NCI-H1092 treated with DMSO at 0.1 percent for 48 hours (cell line): ENCODE measurements at regions not wholly inside any gene's neighbourhood (a gene's known extent, or its start where the extent isn't known, plus 50 kb on each side); places are given as distances from the start of the nearest gene placed in this dataset.
"Not testable (repeated sequence)": the region's sequence is repeated elsewhere in the genome, so short reads cannot be mapped to it uniquely, and the experiment has no call there.

Experiments used
- DNase-seq: peaks from one replicate; lab custom pipeline; 2025; lab: John Stamatoyannopoulos, UW

DNA sequence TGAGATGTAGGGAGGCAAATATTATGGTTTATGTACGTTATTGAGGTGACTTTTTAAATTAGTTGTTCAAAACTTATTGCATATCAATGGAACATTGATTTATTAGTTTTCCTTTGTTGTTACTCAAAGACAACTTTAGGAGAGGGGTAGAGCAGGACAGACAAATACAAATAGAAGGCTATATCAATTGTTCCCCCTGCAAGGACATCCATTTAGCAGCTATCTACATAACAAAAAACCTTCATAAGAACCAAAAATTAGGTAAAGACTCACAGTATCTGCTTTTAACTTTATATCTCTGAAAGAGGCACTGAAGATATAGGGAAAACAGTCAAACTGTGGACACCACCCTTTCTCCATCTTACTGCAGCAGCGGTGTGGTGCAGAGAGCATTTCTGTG is 958.8 kb downstream of the DIPK2A start:
- DNase-seq: no peak

DNA sequence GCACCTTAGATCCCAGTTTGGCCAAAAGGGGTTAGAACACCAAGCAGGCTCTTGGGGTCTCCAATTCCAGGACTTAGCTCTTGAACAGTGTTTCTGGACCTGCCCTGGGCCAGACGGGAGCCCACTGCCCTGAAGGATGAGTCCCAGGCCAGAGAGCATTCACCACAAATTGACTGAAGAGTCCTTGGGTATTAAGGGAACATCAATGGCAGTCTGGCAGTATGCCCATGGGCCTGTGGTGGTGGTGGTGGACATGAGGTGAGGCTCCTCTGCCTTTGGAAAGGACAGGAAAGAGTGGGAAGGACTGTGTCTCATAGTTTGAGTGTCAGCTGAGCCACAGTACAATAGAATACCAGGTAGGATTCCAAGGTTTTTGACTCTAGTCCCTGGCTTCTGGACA is 960.0 kb downstream of the DIPK2A start:
- no peak for DNase-seq

DNA sequence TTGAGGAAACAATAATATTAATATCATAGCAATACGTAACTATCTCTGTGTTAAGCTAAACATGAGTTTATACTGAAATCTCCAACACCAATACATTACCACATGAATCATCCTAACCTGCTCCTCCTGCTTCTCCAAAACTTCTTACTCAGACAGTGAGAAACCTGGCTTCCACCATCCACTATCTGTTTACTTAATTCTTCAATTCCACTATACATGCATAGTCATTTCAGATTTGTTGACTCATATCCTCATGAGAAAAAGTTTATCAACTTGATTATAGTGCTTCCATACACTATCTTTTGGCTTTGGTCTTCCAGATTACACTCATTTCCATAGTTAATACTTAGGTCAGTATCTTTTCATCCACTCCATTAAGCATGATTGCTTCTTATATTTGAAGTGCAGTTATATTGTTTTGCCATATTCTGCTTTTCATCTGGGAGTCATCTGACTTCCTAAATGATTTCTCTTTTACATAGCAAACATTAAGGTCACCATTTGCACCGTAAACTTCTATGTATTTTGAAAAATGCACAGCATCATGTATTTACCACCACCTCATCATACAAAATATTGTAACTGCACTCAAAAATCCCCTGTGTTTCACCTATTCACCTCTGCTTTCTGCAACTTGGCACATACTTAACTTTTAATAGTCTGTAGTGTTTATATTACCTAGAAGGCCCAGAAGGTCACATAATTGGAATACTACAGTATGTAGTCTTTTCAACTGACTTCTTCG is 970.6 kb downstream of the DIPK2A start:
- DNase-seq: no peak

DNA sequence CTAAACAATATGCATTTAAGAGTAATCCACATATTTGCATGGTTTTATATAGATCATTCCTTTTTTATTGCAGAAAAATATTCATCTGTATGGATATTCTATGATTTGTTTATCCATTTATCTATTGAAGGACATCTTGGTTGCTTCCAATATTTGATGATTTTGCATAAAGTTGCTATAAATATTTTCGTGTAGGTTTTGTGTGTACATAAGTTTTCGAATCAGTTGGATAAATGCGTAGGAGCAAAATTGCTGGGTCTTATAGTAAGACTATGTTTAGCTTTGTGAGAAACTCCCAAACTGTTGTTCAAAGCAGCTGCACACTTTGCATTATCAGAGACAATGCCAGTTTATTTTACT is 971.2 kb downstream of the DIPK2A start:
- DNase-seq: no peak

DNA sequence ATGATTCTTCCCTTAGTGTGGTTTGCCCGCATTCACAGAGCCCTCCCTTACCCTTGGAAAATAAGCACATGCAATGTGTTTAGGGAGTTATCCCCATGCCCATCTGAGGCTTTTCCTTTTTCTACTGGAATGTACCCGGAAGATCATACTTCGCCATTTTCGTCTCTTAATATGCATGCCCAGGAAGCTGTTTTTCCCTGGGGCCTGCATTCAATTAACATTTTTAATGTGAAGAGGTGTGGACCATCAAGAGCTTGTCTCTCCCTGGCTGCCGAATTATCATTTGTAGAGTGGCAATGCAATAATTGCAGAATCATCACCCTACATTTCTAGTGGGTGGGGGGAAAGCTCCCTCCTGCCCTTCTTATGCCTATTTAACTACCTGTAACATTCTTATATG is 976.3 kb downstream of the DIPK2A start:
- no peak for DNase-seq

DNA sequence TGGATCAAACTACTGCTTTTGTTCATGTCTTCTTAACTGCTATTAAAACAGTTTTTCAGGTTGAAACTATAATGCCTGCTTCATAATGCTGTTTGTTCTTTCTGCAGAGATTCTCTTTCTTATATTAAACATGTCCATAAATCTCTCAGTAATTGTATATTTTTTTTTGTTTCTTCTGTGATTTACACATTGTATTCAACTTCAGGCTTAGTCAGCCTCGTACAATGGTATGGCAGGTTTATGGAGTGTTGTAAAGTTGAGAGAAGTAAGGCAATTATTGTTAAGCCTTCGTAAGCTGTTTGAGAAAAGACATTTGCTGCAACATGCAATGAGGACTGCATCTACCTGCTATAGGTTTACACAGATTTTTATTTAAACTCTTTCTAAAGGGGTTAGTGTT is 977.1 kb downstream of the DIPK2A start:
- DNase-seq: no peak

DNA sequence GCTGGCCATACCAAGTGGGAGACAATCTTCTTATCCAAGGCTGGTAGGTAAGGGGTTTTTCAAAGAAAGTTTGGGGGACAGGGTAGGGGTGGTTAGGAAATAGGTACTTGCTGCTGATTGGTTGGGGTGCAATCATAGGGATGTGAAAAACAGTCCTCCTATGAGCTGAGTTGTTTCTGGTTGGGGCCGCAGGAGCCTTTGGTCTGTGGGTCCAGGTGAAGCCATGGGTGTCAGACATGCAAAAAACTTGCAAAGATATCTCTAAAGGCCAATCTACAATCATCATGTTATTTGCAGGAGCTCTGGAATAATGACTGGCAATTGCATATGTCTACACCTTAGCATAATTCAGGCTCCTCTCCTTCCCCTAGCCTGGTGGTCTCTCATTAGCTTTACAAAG is 982.3 kb downstream of the DIPK2A start:
- no peak for DNase-seq

DNA sequence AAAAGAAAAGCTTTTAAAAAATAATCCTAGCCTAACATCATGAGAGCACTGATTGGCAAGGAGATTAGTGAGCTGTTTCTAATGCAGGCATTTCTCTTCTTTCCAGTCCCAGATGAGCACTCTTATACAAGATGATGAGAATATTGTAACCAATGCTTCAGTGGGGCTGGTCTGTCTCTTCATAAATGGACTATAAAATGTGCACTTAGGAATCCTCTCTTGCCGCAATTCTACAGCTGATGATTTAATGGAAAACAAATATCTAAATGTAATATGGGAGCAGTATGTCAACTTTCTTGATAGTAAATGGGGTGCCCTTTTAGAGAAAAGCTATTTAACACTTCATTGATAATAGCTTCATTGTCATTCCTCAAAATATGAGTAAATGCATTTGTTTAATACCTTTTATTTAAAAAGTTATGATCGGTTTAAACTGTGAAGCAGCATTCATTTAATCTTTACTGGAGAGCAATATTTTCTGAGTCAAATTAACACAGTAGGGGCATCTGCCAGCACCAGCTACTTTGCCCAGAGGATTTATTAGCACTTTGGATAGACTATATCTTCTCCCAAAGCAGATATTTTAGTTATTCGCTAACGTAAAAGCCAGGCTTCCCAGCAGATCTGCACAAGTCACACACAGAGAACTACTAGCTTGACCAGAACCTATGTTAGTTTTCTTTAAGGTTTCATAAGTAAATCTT is 985.9 kb downstream of the DIPK2A start:
- no peak for DNase-seq

DNA sequence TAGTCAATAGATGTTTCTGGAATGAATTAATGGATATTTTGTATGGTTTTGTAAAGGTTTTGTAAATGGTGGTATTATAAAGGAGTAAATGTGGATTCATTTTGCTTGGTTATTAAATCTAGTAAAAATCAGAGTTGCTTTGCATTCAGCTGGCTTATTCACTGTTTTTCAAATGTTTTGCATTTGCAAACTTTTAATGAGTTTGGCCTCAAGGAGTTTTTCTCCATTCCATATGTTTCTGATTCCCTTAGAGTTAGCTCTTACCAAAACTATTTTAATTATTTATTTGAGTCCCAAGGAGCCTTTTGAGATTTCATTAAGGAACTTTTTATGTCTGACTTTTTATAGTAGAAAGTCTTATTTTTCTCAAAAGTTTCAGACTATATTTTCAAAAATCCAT is 992.2 kb downstream of the DIPK2A start:
- no peak for DNase-seq

DNA sequence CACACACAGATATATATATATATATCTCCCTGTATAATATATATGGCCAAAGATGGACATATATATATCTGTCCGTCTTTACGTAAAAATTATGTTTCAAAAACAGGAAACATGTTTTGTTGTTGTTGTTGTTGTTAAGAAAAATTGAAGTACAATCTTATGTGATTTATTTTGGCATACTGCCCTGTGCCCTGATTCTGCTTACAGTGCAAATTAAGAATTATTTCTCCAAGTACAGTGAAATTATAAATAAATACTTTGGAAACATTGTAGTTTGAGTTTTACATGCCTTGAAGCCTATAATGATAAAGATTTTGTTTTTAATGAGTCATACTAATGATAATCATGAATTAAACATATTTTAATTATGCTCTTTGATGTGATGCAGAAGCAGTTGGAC is 994.9 kb downstream of the DIPK2A start:
- no peak for DNase-seq

DNA sequence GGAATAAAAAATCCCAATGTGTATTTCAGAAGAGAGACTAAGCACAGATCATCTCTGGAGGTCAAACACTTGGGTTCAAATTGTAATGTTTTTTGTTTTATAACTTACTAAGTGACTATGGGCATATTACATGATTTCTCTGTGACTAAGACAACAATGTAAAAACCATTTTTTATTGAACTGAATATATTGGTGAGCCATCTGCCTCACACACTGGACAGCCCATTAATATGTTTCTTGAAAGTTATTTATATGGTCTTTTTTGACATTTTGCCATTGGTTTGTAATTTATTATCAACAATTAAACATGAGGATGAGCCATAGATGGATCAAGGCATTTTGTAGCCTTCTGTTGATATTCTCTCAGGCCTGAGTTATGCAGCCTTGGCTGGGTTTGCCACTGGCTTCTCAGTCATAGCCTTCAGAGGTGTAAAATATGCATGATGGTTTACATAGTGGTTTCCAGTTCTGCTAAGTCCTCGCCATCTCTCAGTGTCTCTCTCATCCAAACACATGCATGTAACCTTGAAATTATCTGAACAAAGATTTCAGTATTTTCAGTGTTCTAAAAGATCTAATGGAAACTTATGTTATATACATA is 997.2 kb downstream of the DIPK2A start:
- DNase-seq: no peak

DNA sequence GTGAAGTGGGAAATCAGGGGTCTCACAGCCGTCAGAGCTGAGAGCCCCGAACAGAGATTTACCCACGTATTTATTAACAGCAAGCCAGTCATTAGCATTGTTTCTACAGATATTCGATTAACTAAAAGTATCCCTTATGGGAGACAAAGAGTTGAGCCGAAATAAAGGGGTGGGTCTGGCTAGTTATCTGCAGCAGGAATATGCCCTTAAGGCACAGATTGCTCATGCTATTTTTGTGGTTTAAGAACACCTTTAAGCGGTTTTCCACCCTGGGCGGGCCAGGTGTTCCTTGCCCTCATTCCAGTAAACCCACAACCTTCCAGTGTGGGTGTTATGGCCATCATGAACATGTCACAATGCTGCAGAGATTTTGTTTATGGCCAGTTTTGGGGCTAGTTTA is 1012.9 kb downstream of the DIPK2A start:
- not testable (repeated sequence) for DNase-seq

DNA sequence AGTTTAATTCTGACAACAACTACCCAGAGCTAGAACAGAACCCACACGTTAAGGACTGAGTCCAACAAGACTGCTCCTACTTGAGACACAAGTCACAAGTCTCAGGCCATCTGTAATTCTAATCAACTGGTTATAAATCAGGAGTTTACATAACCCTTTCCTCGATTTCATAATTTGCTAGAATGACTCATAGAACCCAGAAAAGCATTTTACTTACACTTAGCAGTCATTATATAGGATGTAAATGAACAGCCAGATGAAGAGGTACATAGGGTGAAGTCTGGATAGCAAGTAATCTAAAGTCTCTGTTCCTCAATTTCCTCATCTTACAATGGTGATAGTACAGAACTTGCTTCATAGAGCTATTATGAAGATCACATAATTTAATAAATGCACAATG is 1018.2 kb downstream of the DIPK2A start:
- DNase-seq: no peak

DNA sequence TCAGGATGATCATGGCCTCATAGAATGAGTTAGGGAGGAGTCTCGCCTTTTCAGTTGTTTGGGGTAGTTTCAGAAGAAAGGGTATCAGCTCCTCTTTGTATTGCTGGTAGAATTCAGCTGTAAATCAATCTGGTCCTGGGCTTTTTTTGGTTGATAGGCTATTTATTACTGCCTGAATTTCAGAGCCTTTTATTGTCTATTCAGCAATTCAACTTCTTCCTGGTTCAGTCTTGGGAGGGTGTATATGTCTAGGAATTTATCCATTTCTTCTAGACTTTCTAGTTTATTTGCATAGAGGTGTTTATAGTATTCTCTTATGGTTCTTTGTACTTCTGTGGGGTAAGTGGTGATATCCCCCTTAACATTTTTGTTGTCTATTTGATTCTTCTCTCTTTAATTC is 1024.2 kb downstream of the DIPK2A start:
- no peak for DNase-seq

DNA sequence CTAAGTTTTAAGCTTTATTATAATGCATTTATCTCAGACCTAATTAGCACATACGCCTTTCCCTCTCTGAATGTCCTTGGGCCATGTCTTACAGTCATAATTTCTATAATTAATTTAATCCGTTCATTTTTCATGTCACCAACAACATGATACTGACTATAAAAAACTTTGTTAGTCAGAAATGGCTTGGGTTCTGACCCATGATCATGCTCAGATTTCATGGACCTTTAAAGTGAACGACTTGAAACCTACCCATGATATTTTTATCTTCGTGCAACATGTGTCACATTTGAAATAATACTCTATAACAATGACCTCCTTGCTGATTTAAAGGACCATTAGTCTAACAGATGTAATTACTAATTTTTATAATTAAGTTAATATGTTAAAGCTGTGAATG is 1033.8 kb downstream of the DIPK2A start:
- DNase-seq: no peak

DNA sequence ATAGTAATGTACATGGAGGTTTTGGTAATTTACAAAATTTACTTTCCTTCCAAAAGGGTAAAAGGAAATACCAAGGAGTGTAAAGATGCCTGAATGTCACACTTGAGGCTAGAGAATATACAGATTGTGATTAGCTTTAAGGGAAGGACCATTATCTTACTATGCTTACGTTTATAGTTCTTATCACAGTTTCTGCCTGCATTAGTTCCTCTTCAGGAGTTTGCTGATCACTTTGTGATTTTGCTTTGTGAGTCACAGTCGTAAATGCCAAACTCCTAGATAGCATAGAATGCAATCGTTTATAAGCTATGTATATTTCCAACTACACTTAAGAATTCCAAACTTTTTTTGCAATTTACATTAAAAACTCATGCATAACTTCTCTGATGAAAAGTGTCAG is 1034.6 kb downstream of the DIPK2A start:
- no peak for DNase-seq

DNA sequence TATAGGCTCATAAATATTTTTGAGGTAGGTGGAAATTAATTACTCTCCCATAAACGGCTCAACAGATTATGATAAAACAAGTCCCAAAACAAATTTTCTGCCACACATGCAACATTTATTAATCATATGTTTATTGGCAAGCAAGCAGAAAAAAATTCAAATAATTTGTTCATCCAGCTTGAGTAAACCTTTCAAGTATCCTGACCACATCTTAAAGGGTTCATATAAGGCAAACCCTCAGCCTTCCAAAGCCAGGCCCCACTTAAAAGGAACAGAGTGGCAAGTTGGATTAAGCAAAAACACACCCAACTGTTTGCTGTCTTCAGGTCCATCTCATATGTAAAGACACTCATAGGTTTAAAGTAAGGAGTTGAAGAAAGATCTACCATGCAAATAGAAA is 1042.3 kb downstream of the DIPK2A start:
- no peak for DNase-seq

DNA sequence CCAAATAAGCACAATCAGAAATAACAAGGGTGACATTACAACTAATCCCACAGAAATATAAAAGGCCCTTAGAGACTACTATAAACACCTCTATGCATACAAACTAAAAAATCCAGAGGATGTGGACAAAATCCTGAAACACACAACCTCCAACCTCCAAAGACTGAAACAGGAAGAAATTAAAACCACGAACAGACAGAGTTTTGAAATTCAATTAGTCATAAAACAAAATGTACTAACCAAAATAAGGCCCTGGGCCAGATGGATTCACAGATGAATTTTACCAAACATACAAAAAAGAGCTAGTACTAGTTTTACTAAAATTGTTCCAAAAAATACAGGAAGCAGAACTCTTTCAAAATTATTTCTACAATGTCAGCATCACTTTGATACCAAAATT is 1043.6 kb downstream of the DIPK2A start:
- DNase-seq: no peak

DNA sequence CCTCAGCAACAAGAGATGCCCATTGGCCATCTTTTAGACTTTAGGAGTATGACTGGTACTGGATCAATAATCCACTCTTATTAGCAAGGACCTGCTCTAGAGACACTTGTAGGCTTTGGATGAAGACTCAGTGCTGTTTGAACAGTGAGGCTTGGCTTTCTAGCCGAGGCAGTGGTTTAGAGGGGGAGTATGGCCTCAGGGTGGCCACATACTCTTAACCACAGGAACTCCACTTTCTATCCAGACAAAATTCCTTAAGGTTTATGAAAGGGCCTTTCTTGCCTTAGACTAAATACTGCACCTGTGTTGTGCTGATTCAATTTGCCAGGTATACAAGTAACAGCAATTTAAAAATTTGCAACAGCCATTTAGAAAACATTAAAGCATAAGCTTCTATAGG is 1046.3 kb downstream of the DIPK2A start:
- no peak for DNase-seq

DNA sequence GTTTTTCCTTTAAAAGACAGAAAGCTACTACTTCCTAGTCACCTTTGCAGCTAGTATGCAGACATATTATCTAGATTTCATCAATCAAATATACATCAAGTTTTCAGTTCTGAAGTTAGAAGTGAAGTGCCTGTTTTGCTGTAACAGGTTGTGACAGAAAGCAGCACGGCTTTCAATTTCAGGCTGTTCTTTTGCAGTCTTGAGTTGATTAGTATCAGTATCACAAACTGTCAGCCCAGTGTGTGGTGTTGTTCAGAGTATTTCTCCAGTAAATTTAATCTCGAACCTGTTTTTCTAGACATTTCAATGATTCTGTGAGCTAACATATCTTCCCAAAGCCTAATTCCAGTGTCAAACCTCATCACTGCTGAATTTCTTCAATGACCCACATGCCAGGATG is 1050.8 kb downstream of the DIPK2A start:
- DNase-seq: no peak

DNA sequence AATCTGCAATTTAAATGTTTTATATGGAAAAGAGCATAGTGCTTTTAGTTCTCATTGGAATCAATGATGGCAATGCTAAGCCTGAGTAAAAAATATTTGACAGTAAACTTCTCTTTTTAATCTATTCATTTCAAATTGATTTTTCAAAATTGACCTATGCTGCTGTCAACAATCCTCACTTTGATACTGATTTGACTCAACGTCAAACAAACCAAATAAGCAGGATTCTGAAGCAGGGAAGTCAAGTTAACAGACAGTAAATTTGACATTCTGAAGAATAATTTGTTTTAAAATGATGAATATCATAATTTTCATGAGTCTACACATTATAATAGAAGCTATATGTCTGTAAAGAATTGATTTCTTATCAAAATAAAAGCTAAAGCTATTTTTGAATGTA is 1053.1 kb downstream of the DIPK2A start:
- no peak for DNase-seq

DNA sequence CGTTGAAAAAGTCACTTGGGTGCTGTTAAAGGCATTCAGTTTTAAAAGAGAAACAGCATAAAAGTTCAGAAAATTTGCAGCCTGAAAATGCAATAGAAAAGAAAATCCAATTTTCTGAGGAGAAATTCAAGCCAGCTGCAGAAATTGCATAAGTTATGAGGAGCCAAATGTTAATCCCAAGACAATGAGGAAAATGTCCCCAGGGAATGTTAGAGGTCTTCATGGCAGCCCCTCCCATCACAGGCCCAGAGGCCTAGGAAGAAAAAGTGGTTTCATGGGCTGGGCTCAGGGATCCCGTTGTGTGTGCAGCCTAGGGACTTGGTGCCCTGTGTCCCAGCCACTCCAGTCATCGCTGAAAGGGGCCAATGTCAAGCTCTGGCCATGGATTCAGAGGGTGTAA is 1055.6 kb downstream of the DIPK2A start:
- not testable (repeated sequence) for DNase-seq

DNA sequence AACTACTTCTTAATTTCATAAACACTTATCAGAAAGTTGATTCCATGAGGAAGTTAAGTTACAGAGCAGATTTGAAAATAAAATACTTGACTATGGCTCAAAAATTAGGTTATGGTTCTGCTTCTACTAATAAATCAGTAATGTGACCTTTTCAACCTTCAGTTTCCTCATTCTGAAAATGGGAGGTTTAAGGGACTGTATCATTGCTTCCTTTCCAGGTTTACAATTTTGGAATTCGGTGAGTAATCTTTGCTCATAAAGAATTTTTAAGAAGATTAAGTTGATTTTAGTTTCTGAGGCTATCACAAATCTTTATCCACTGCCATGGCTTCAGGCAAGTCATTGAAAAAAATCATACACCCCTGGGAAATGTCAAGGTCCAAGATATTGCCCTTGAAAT is 1061.2 kb downstream of the DIPK2A start:
- DNase-seq: no peak

DNA sequence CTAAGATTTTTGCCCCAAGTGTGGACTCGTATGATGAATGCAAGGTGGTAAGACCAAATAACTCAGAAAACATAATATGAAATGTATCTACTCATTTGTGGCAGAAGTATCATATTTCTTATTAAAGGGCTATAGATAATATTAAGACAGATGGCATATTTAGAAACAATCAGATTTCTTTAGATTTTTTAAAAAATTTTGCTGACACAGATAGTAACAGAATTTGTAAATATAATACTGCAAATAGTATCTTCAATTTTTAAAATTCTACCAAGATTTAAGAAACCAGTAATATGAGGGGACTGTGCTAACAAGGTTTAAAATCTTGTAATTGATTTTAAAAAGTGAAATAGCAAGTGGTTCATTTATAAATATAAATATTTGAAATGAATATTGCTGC is 1064.1 kb downstream of the DIPK2A start:
- no peak for DNase-seq
